ENCODE measurements at regions not wholly inside any gene's neighbourhood (a gene's known extent, or its start where the extent isn't known, plus 50 kb on each side); places are given as distances from the start of the nearest gene placed in this dataset.

GRCh38 chr1:20417581-20417980, 68.4 kb downstream of the CAMK2N1 start:
- Histone ChIP-seq H3K36me3 (no peaks in the 10 kb centered on the region), H3K4me1 (no peaks in the 10 kb centered on the region), H3K27me3 (no peaks in the 10 kb centered on the region), H3K9me3 (no peaks in the 10 kb centered on the region), H3K4me3 (no peak overlapping the region), H3K27ac (no peak overlapping the region)
- DNase-seq: no peak
- TF ChIP-seq POLR2A (IDR thresholded peaks at IDR 0.05): no peak
- TF ChIP-seq, protein P1, sequence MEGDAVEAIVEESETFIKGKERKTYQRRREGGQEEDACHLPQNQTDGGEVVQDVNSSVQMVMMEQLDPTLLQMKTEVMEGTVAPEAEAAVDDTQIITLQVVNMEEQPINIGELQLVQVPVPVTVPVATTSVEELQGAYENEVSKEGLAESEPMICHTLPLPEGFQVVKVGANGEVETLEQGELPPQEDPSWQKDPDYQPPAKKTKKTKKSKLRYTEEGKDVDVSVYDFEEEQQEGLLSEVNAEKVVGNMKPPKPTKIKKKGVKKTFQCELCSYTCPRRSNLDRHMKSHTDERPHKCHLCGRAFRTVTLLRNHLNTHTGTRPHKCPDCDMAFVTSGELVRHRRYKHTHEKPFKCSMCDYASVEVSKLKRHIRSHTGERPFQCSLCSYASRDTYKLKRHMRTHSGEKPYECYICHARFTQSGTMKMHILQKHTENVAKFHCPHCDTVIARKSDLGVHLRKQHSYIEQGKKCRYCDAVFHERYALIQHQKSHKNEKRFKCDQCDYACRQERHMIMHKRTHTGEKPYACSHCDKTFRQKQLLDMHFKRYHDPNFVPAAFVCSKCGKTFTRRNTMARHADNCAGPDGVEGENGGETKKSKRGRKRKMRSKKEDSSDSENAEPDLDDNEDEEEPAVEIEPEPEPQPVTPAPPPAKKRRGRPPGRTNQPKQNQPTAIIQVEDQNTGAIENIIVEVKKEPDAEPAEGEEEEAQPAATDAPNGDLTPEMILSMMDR (IDR thresholded peaks at IDR 0.05): no peak
- intact Hi-C loops (cut with DNase I; ENCODE audit: low total_unique reads): no loop called here

- DNase-seq: no peak
- H3K9me3 ChIP-seq: no peaks in the 10 kb centered on the region
- H3K27ac ChIP-seq: no peak overlapping the region
- intact Hi-C loops (cut with DNase I; ENCODE audit: low total_unique reads): no loop called here
- TF ChIP-seq POLR2A (IDR thresholded peaks at IDR 0.05): no peak
- TF ChIP-seq, protein P1 (IDR thresholded peaks at IDR 0.05): no peak
- no peaks in the 10 kb centered on the region for H3K27me3 ChIP-seq
- no peak overlapping the region for H3K4me3 ChIP-seq
- H3K36me3 ChIP-seq: no peaks in the 10 kb centered on the region
- H3K4me1 ChIP-seq: no peaks in the 10 kb centered on the region
Observed at GRCh38 chr1:20416706-20417105, 69.3 kb downstream of the CAMK2N1 start.

GRCh38 chr1:20413776-20414140, 72.3 kb downstream of the CAMK2N1 start:
- H3K36me3 ChIP-seq: no peaks in the 10 kb centered on the region
- no peak for DNase-seq

DNA sequence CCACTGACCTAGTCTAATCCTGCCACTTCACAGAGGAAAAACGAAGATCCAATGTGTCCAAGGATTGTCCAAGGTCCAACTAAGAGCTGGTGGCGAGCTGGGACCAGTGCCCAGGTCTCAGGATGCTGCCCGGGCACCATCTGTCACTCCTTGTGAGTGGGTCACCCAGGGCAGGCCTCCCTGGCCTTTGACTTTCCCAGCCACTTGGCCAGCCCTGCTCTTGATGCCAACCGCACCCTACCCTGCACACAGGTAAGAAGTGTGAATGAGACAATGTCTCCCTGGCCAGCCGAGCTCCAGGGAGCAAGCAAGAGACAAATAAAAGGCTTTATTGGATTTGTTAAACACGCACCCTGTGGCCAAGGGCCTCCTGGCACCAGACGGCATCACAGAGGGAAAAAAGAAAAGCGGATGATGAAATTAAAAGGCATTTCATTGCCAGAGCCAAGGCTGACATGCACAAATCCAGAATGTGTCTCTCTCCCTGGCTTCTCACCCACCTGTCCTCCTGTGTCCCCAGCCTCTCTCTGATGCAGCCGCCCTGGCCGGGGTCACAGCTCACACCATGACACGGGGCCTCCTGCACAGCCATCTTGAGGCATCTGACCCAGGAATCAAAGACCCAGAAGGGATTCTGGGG, 72.8 kb downstream of the CAMK2N1 start:
- Histone ChIP-seq H3K27me3 (no peaks in the 10 kb centered on the region), H3K27ac (no peak overlapping the region), H3K9me3 (no peaks in the 10 kb centered on the region), H3K4me3 (no peak overlapping the region), H3K36me3 (no peaks in the 10 kb centered on the region), H3K4me1 (no peaks in the 10 kb centered on the region)
- intact Hi-C loops (cut with DNase I; ENCODE audit: low total_unique reads): no loop called here
- no peak for DNase-seq
- TF ChIP-seq, protein P1 (IDR thresholded peaks at IDR 0.05): no peak
- TF ChIP-seq POLR2A (IDR thresholded peaks at IDR 0.05): no peak

More at GRCh38 chr1:20413776-20414140, 72.3 kb downstream of the CAMK2N1 start:
- H3K27me3 ChIP-seq: no peaks in the 10 kb centered on the region
- TF ChIP-seq, protein P1 (IDR thresholded peaks at IDR 0.05): no peak
- no peak for TF ChIP-seq POLR2A (IDR thresholded peaks at IDR 0.05)
- no peaks in the 10 kb centered on the region for H3K9me3 ChIP-seq
- no peak overlapping the region for H3K27ac ChIP-seq
- no peak overlapping the region for H3K4me3 ChIP-seq
- no peaks in the 10 kb centered on the region for H3K4me1 ChIP-seq
- intact Hi-C loops (cut with DNase I; ENCODE audit: low total_unique reads): no loop called here

GRCh38 chr1:20411196-20411980, 74.6 kb downstream of the CAMK2N1 start:
- intact Hi-C loops (cut with DNase I; ENCODE audit: low total_unique reads): no loop called here
- Histone ChIP-seq H3K9me3 (no peaks in the 10 kb centered on the region), H3K4me1 (no peaks in the 10 kb centered on the region), H3K27me3 (no peaks in the 10 kb centered on the region), H3K27ac (no peak overlapping the region), H3K36me3 (no peaks in the 10 kb centered on the region), H3K4me3 (no peak overlapping the region)
- DNase-seq: no peak
- no peak for TF ChIP-seq POLR2A (IDR thresholded peaks at IDR 0.05)
- TF ChIP-seq, protein P1 (IDR thresholded peaks at IDR 0.05): no peak

Data from uterus (tissue), 3 donors.